ENCODE measurements at regions not wholly inside any gene's neighbourhood (a gene's known extent, or its start where the extent isn't known, plus 50 kb on each side); places are given as distances from the start of the nearest gene placed in this dataset.
A peak's percentile ranks its signal among the peaks of the same experiment; 100 is the strongest.
"Not testable (repeated sequence)": the region's sequence is repeated elsewhere in the genome, so short reads cannot be mapped to it uniquely, and the experiment has no call there.

DNA sequence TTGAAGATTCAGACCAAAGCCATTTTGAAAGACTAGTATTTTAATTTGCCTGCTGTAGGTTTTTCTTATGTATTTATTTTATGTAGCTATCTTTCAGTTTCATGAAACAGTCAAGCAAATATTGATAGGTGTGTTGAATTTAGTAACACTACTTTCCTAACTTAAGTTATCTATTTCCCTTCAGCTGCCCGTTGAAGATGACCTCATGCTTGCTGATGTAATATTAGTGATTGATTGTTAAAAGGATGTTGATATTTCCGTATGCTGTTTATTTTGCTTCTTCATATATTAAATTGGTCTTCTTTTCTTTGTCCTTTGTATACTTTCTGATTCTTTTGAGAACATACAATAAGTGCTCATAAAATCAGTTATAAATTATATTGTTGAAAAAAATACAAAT is 86.8 kb upstream of the CHORDC1 start:
- TF ChIP-seq, protein P1, sequence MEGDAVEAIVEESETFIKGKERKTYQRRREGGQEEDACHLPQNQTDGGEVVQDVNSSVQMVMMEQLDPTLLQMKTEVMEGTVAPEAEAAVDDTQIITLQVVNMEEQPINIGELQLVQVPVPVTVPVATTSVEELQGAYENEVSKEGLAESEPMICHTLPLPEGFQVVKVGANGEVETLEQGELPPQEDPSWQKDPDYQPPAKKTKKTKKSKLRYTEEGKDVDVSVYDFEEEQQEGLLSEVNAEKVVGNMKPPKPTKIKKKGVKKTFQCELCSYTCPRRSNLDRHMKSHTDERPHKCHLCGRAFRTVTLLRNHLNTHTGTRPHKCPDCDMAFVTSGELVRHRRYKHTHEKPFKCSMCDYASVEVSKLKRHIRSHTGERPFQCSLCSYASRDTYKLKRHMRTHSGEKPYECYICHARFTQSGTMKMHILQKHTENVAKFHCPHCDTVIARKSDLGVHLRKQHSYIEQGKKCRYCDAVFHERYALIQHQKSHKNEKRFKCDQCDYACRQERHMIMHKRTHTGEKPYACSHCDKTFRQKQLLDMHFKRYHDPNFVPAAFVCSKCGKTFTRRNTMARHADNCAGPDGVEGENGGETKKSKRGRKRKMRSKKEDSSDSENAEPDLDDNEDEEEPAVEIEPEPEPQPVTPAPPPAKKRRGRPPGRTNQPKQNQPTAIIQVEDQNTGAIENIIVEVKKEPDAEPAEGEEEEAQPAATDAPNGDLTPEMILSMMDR (IDR thresholded peaks at IDR 0.05; ENCODE audit: low read depth, low read length, missing control alignments) = no peak
- DNase-seq (ENCODE audit: low read depth) = no peak
- H3K4me3 ChIP-seq (ENCODE audit: low read depth, low read length) = no peak overlapping the region

DNA sequence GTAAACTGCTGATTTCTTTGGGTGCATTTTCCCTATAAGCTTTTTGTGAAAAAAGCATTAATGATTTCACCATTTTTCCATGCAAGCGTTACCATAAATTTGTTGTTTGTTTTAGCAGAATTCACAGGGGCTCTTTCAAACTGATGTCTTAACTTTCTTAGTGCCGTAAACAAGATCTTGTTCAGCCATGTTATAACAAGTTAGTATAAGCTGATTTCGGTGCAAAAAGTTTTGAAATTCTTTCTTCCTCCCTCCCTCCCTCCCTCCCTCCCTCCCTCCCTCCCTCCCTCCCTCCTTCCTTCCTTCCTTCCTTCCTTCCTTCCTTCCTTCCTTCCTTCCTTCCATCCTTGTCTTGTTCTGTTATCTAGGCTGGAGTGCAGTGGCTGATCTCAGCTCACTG is 71.7 kb upstream of the CHORDC1 start:
- no peak for DNase-seq (ENCODE audit: low read depth)
- TF ChIP-seq, protein P1 (IDR thresholded peaks at IDR 0.05; ENCODE audit: low read depth, low read length, missing control alignments) = no peak
- H3K4me3 ChIP-seq (ENCODE audit: low read depth, low read length) = no peak overlapping the region

GRCh38 chr11:90294091-90294490 is 71.2 kb upstream of the CHORDC1 start:
- H3K4me3 ChIP-seq (ENCODE audit: low read depth, low read length) = no peak overlapping the region
- TF ChIP-seq, protein P1 (IDR thresholded peaks at IDR 0.05; ENCODE audit: low read depth, low read length, missing control alignments) = no peak
- DNase-seq (ENCODE audit: low read depth) = no peak

DNA sequence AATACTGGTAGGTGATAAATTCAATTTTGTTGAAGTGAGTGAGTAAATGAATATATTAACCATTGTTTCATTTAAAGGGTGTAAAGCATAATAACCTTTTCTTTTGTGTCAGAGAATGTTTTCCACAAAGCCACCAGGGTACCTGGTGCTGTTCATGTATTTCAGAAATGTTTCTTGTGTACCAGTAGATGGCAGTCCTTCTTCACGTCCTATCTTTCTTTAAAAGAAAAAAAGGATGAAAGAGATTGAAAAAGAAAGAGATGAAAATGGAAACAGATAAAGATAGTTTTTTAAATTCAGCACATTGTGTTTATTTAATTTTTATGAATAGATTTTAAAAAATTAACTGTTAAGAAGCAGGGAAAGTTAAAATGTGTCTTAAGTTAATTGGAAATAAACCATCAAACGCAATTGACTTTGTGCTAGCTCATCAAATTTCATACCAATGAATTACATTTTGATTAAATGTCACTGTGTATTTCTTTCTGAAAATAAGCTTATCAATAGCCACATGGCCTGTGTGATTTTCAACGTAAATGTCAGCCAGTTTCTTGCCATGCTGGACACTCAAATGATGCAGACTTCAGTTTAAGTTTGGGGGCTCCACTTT is 65.5 kb upstream of the CHORDC1 start:
- TF ChIP-seq, protein P1 (IDR thresholded peaks at IDR 0.05; ENCODE audit: low read depth, low read length, missing control alignments) = peak; percentile 44
- no peak overlapping the region for H3K4me3 ChIP-seq (ENCODE audit: low read depth, low read length)
- DNase-seq (ENCODE audit: low read depth) = no peak

DNA sequence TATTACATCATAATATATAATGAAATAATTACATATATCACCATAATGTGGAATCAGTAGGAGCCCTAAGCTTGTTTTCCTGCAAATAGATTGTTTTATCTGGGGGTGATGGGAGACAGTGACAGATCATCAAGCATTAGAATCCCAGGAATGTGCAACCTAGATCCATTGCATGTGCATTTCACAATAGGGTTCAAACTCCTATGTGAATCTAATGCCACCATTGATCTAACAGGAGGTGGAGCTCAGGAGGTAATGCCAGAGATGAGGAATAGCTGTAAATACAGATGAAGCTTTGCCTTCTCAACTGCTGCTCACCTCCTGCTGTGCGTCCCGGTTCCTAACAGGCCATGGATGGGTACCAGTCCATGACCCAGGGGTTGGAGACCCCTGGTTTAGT is 63.8 kb upstream of the CHORDC1 start:
- DNase-seq (ENCODE audit: low read depth) = no peak
- TF ChIP-seq, protein P1 (IDR thresholded peaks at IDR 0.05; ENCODE audit: low read depth, low read length, missing control alignments) = no peak
- H3K4me3 ChIP-seq (ENCODE audit: low read depth, low read length) = no peak overlapping the region

DNA sequence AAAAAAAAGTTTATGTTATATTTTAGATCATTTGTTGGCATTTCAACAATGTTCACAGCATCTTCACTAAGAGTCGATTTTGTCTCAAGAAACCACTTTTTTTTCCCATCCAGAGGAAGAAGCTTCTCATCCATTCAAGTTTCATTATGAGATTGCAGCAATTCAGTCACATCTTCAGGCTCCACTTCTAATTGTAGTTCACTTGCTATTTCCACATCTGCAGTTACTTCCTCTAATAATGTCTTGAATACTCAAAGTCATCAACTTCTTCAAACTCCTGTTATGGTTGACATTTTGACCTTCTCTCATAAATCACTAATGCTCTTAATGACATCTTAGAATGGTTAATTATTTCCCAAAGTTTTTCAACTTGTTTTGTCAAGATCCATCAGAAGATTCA is 61.3 kb upstream of the CHORDC1 start:
- TF ChIP-seq, protein P1 (IDR thresholded peaks at IDR 0.05; ENCODE audit: low read depth, low read length, missing control alignments) = no peak
- no peak overlapping the region for H3K4me3 ChIP-seq (ENCODE audit: low read depth, low read length)
- no peak for DNase-seq (ENCODE audit: low read depth)

DNA sequence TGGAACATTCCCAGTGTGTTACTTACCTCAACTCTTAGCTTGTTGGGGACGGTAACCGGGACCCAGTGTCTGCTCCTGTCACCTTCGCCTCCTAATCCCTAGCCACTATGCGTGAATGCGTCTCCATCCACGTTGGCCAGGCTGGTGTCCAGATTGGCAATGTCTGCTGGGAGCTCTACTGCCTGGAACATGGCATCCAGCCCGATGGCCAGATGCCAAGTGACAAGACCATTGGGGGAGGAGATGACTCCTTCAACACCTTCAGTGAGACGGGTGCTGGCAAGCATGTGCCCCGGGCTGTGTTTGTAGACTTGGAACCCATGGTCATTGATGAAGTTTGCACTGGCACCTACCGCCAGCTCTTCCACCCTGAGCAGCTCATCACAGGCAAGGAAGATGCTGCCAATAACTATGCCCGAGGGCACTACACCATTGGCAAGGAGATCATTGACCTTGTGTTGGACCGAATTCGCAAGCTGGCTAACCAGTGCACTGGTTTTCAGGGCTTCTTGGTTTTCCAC is 59.8 kb upstream of the CHORDC1 start:
- not testable (repeated sequence) for DNase-seq (ENCODE audit: low read depth); H3K4me3 ChIP-seq (ENCODE audit: low read depth, low read length)
